Fibroblast of the aortic adventitia (primary cell): ENCODE measurements at regions not wholly inside any gene's neighbourhood (a gene's known extent, or its start where the extent isn't known, plus 50 kb on each side); places are given as distances from the start of the nearest gene placed in this dataset.
"Not testable (repeated sequence)": the region's sequence is repeated elsewhere in the genome, so short reads cannot be mapped to it uniquely, and the experiment has no call there.

Experiments used
- DNase-seq: peaks from one replicate; pipeline ENCODE4 v3.0.0-alpha.2; 2010; ENCODE audit warnings: low read depth
- H3K4me3 ChIP-seq: 2 replicates; pipeline ENCODE4 v1.5.1; 2011; ENCODE audit warnings: low read depth, mild to moderate bottlenecking, control low read depth, low read length, moderate library complexity
- TF ChIP-seq, protein P1 (sequence below): IDR thresholded peaks from 2 replicates; pipeline ENCODE4 v1.5.1; 2011; ENCODE audit warnings: mild to moderate bottlenecking, low read length, control low read depth, inconsistent platforms; ENCODE audit not compliant: insufficient read depth

DNA sequence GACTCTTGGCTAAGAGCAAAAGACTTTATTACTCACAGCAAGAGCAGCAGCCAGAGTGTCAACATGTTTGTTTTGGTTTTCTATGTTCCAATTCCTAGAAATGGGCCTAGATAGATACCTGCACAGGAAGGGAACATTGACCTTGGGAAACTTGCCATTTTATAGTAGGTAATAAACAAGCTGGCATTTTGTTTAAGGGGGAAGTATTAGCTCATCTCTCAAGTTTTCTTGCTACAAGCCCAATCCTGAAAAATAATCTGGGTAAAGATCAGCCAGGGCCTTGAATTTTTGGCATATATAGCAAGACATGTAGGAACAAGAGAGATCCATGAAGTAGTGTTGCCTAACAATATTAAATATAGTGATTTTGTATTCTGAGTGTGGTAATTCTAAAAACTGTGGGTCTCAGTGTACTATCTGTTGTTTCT lies 51.4 kb upstream of the RGL1 start:
- H3K4me3 ChIP-seq = no peak overlapping the region
- DNase-seq = no peak
- TF ChIP-seq, protein P1, sequence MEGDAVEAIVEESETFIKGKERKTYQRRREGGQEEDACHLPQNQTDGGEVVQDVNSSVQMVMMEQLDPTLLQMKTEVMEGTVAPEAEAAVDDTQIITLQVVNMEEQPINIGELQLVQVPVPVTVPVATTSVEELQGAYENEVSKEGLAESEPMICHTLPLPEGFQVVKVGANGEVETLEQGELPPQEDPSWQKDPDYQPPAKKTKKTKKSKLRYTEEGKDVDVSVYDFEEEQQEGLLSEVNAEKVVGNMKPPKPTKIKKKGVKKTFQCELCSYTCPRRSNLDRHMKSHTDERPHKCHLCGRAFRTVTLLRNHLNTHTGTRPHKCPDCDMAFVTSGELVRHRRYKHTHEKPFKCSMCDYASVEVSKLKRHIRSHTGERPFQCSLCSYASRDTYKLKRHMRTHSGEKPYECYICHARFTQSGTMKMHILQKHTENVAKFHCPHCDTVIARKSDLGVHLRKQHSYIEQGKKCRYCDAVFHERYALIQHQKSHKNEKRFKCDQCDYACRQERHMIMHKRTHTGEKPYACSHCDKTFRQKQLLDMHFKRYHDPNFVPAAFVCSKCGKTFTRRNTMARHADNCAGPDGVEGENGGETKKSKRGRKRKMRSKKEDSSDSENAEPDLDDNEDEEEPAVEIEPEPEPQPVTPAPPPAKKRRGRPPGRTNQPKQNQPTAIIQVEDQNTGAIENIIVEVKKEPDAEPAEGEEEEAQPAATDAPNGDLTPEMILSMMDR = no peak

DNA sequence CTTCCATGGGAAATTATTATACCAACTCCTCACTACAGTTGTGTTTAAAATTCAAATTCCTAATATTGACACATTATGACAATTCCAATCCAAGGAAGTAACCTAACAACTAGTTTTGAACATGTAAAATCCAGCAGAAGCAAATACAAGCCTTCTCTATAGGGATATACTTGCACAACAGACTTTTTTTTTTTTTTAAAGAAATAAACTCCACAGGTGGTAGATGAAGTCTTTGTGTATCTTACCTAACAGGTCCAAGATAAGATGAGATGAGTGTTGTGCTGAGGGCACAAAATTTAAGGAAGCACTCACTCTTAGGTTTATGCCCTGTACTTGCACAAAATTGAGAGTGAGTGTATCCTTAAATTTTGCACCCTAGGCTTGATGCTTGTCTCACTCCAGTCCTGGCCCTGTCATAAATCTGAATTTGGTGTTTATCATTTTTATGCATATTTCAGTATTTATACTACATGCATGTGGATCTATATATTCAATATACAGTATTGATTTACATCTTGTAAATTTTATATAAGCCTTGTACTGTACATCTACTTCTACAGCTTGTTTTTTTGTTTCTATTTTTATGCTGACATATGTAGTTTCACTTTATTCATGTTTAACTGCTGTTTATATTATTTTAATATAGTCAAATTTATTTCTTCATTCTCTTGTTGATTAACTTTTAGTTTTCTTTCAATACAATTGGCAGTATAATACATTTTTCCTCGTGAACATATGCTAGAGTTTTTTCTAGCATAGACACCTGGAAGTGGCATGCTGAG lies 60.6 kb upstream of the RGL1 start:
- TF ChIP-seq, protein P1 = no peak
- no peak overlapping the region for H3K4me3 ChIP-seq
- no peak for DNase-seq

DNA sequence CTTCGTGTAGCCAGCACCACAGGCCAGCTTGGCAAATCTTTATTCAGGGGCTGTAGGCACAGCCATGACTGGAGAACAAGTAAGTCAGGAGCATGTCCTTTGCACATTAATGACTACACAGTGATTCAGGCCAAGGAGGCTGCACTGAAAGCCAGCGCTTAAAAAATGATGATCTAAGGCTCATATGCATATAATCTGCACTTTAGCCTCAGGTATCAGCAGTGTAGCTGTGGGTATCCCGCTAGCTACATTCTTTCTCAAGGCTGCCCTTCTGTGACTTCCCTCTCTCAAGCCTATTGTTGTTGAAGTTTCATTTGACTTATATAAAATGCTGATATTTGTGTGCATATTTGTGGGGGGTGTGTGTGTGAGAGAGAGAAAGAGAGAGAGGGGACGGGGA lies 62.6 kb upstream of the RGL1 start:
- DNase-seq = no peak
- H3K4me3 ChIP-seq = no peak overlapping the region
- TF ChIP-seq, protein P1 = no peak

DNA sequence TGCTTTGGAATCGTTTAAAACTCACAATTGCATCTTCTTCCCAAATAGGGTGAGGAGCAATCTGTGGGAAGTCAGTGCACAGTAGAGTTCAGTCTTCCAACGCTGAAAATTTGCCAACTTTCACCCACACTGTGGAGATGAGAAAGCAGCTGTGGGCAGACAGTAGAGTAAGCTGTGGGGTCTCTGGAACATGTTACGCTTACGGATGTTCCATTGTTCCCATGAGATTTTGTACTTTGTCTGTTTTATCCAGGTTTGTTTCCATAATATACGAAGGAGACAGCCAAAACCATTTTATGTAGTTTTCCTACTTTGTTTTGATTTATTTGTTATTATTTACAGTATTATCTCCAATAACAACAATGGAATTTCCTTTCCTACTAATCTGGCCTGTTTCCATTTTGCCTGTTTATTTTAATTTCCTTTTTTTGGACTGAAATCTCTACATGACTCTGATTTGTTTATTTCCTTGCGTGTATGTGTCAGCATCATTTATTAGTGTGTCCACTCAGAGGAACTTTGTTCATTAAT lies 65.1 kb upstream of the RGL1 start:
- no peak for DNase-seq
- no peak overlapping the region for H3K4me3 ChIP-seq
- TF ChIP-seq, protein P1 = no peak

DNA sequence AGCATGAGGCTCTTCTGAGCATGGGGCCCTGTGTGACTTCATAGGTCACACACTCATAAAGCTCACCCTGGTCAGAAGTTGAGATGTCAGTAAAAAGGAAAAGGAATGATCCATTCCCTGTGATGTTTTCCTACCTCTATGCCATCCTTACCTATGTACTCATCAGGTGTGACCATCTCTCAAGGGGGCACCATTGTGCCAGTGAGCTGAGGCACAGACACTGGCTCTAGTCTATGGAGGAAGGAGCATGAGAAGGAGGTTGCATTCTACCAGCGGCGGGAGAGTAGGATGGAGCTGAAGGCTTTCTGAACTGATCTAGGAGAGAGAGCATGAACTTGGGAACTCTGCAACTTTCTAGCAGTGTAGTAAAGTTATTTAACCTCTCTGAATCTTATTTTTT lies 65.8 kb upstream of the RGL1 start:
- TF ChIP-seq, protein P1 = no peak
- no peak overlapping the region for H3K4me3 ChIP-seq
- no peak for DNase-seq

DNA sequence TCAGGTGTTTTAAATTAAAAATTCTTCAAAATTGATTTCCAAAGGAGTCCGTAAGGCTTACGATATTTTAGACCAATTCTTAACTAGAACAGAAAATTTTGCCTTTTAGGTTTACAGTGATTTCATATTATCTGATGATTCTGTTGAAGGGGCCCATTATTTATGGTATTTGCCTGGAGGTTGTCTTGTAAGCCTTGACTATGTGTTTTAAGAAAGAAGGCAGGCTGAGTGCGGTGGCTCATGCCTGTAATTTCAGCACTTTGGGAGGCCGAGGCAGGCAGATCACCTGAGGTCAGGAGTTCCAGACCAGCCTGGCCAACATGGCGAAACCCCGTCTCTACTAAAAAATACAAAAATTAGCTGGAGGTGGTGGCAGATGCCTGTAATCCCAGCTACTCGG lies 67.0 kb upstream of the RGL1 start:
- H3K4me3 ChIP-seq, DNase-seq: not testable (repeated sequence)

DNA sequence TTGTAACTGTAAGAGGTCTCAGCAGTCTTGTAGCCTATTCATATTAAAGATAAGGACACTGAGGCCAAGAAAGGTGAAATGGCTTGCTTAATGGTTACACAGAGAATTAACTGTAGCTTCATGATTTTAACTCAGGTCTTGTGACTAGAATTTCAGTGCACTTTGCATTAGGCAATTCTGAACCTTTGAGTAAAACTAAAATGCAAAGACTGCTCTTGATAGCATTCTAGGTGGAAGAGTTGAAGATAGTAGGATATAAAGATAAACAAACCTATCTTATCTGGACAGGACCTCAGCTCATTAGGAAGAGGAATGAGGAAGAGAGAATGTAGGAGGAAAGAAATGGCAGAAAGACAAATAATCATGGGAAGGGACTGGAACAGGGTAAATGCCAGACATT lies 68.6 kb upstream of the RGL1 start:
- TF ChIP-seq, protein P1 = no peak
- no peak for DNase-seq
- no peak overlapping the region for H3K4me3 ChIP-seq
